ENCODE measurements at regions not wholly inside any gene's neighbourhood (a gene's known extent, or its start where the extent isn't known, plus 50 kb on each side); places are given as distances from the start of the nearest gene placed in this dataset.

- H3K36me3 ChIP-seq (ENCODE audit: control insufficient read depth in 1 of 2, insufficient read depth in 2 of 2, low read length in 2 of 2), result no peaks in the 10 kb centered on the region
- H3K4me2 ChIP-seq (ENCODE audit: low read length), result no peak overlapping the region
- ATAC-seq, result no peak
- no peaks in the 10 kb centered on the region for H3K79me2 ChIP-seq (ENCODE audit: insufficient read depth, low read length)
- no peak overlapping the region for H3K4me3 ChIP-seq (replicated peaks in 1 of 2; ENCODE audit: low read depth in 1 of 2, low read length in 2 of 2)
- no TSS peak for BruUV-seq (replicated peaks)
- H4K20me1 ChIP-seq (ENCODE audit: insufficient read depth), result no peaks in the 10 kb centered on the region
- intact Hi-C loops (cut with micrococcal nuclease), result no loop called here
- ChIA-PET RAD21 (ENCODE audit: low non-redundant PET in 1 of 2, low total read pairs in 2 of 2, uncharacterized antibody in 2 of 2, unreplicated experiment in 2 of 2) (no interaction called here), POLR2A (no interaction called here), CTCF (interaction anchor here (1.1 kb wide), 1 partner anchor 409 kb away, joined by 4 read pairs; no protein-coding TSS in a partner anchor)
- H3K9me2 ChIP-seq (ENCODE audit: insufficient read depth), result no peaks in the 10 kb centered on the region; the same call in 1 of the 2 replicates
- no peak overlapping the region for H2AFZ ChIP-seq (ENCODE audit: low read depth, low read length, poor library complexity, severe bottlenecking)
- no peak for TF ChIP-seq SIN3A (IDR thresholded peaks at IDR 0.05; ENCODE audit: low read depth)
- no peak for TF ChIP-seq YY1 (IDR thresholded peaks at IDR 0.05; ENCODE audit: extremely low read depth, insufficient replicate concordance, low read depth, low read length)
- no peak for TF ChIP-seq EZH2 (IDR thresholded peaks at IDR 0.05)
- no peak for TF ChIP-seq JUND (IDR thresholded peaks at IDR 0.05)
- TF ChIP-seq SRF (IDR thresholded peaks at IDR 0.05; ENCODE audit: low read depth), result no peak
- no peak for TF ChIP-seq CTCF (IDR thresholded peaks at IDR 0.05 in 2 of 3, conservative IDR thresholded peaks at IDR 0.05 in 1 of 3; ENCODE audit: borderline replicate concordance in 1 of 3, insufficient read depth in 1 of 3, low read depth in 2 of 3, low read length in 2 of 3)
- no peak for TF ChIP-seq FOSL1 (IDR thresholded peaks at IDR 0.05; ENCODE audit: low read depth)
- TF ChIP-seq TCF7L2 (IDR thresholded peaks at IDR 0.05; ENCODE audit: borderline replicate concordance, extremely low read depth, insufficient read depth, insufficient read length), result no peak
- TF ChIP-seq POLR2AphosphoS5 (IDR thresholded peaks at IDR 0.05; ENCODE audit: low read depth, low read length), result no peak
- TF ChIP-seq RAD21 (IDR thresholded peaks at IDR 0.05; ENCODE audit: low read depth), result no peak
- no peak for TF ChIP-seq ZBTB33 (IDR thresholded peaks at IDR 0.05; ENCODE audit: extremely low read depth, insufficient replicate concordance, low read length)
- no peak for TF ChIP-seq SP1 (IDR thresholded peaks at IDR 0.05; ENCODE audit: low read depth)
- TF ChIP-seq ELF1 (IDR thresholded peaks at IDR 0.05; ENCODE audit: borderline replicate concordance, low read depth), result no peak
- TF ChIP-seq POLR2A (IDR thresholded peaks at IDR 0.05; ENCODE audit: borderline replicate concordance, extremely low read depth, insufficient read depth, insufficient read length), result no peak
- no peak for TF ChIP-seq MAX (IDR thresholded peaks at IDR 0.05)
- TF ChIP-seq EGR1 (IDR thresholded peaks at IDR 0.05; ENCODE audit: low read depth), result no peak
- TF ChIP-seq EZH2phosphoT487 (IDR thresholded peaks at IDR 0.05; ENCODE audit: borderline replicate concordance), result no peak
- no peak for TF ChIP-seq ZFX (IDR thresholded peaks at IDR 0.05)
- no peak for TF ChIP-seq ZNF274 (IDR thresholded peaks at IDR 0.05; ENCODE audit: low read depth, low read length)
- no peak for TF ChIP-seq REST (IDR thresholded peaks at IDR 0.05; ENCODE audit: low read depth)
- no peak overlapping the region for H3K27ac ChIP-seq (ENCODE audit: low read depth, low read length)
- no peak overlapping the region for H3K9ac ChIP-seq (ENCODE audit: low read length)
- H3K9me3 ChIP-seq (ENCODE audit: control insufficient read depth in 1 of 2, insufficient read depth in 1 of 2, low read depth in 1 of 2, low read length in 2 of 2), result no peaks in the 10 kb centered on the region
- H3K27me3 ChIP-seq (ENCODE audit: insufficient read depth, low read length), result no peaks in the 10 kb centered on the region
- DNase-seq (ENCODE audit: low read depth, low spot score), result no peak
- H3K4me1 ChIP-seq (ENCODE audit: control insufficient read depth in 1 of 2, insufficient read depth in 2 of 2, low read length in 2 of 2), result peaks cover 4 to 9% of the 10 kb centered on the region in 2 experiments; a peak in 3 of 4 replicates
These were observed 81.4 kb upstream of the EEA1 start for GRCh38 chr12:93010461-93010860.
